ENCODE measurements at regions not wholly inside any gene's neighbourhood (a gene's known extent, or its start where the extent isn't known, plus 50 kb on each side); places are given as distances from the start of the nearest gene placed in this dataset.

GRCh38 chr3:164640591-164640990, 437.7 kb downstream of the SI start:
- peaks cover 9% of the 10 kb centered on the region for H3K9me3 Mint-ChIP-seq
- DNase-seq: no peak
- H3K4me1 Mint-ChIP-seq (ENCODE audit: low read depth): no peaks in the 10 kb centered on the region
- no peaks in the 10 kb centered on the region for H3K36me3 Mint-ChIP-seq (ENCODE audit: low read depth)
- no peaks in the 10 kb centered on the region for H3K27me3 Mint-ChIP-seq (ENCODE audit: low read depth)
- H3K27ac Mint-ChIP-seq: no peak overlapping the region
- no peak overlapping the region for H3K4me3 Mint-ChIP-seq
- CTCF ChIA-PET: no interaction called here
- intact Hi-C loops (cut with micrococcal nuclease): no loop called here

- Mint-ChIP-seq H3K36me3 (ENCODE audit: low read depth) (no peaks in the 10 kb centered on the region), H3K27me3 (ENCODE audit: low read depth) (no peaks in the 10 kb centered on the region), H3K4me1 (ENCODE audit: low read depth) (no peaks in the 10 kb centered on the region), H3K9me3 (peaks cover 4% of the 10 kb centered on the region), H3K27ac (no peak overlapping the region), H3K4me3 (no peak overlapping the region)
- no peak for DNase-seq
- intact Hi-C loops (cut with micrococcal nuclease): no loop called here
- CTCF ChIA-PET: no interaction called here
Observed at GRCh38 chr3:164620956-164621355, 457.3 kb downstream of the SI start.

GRCh38 chr3:164620423-164620822, 457.9 kb downstream of the SI start:
- H3K4me1 Mint-ChIP-seq (ENCODE audit: low read depth): no peaks in the 10 kb centered on the region
- DNase-seq: no peak
- CTCF ChIA-PET: no interaction called here
- H3K4me3 Mint-ChIP-seq: no peak overlapping the region
- H3K36me3 Mint-ChIP-seq (ENCODE audit: low read depth): no peaks in the 10 kb centered on the region
- H3K27ac Mint-ChIP-seq: no peak overlapping the region
- H3K9me3 Mint-ChIP-seq: peaks cover 4% of the 10 kb centered on the region
- no peaks in the 10 kb centered on the region for H3K27me3 Mint-ChIP-seq (ENCODE audit: low read depth)
- intact Hi-C loops (cut with micrococcal nuclease): no loop called here

GRCh38 chr3:164612751-164613150, 465.5 kb downstream of the SI start:
- intact Hi-C loops (cut with micrococcal nuclease): no loop called here
- no peak for DNase-seq
- CTCF ChIA-PET: no interaction called here
- H3K27me3 Mint-ChIP-seq (ENCODE audit: low read depth): no peaks in the 10 kb centered on the region
- H3K4me3 Mint-ChIP-seq: no peak overlapping the region
- no peaks in the 10 kb centered on the region for H3K4me1 Mint-ChIP-seq (ENCODE audit: low read depth)
- no peak overlapping the region for H3K27ac Mint-ChIP-seq
- no peaks in the 10 kb centered on the region for H3K36me3 Mint-ChIP-seq (ENCODE audit: low read depth)
- H3K9me3 Mint-ChIP-seq: no peaks in the 10 kb centered on the region

- CTCF ChIA-PET: no interaction called here
- Mint-ChIP-seq H3K27me3 (ENCODE audit: low read depth) (no peaks in the 10 kb centered on the region), H3K27ac (no peak overlapping the region), H3K4me1 (ENCODE audit: low read depth) (no peaks in the 10 kb centered on the region), H3K36me3 (ENCODE audit: low read depth) (no peaks in the 10 kb centered on the region), H3K4me3 (no peak overlapping the region), H3K9me3 (no peaks in the 10 kb centered on the region)
- DNase-seq: no peak
- intact Hi-C loops (cut with micrococcal nuclease): no loop called here
Observed at GRCh38 chr3:164608554-164609276, 469.6 kb downstream of the SI start.

- H3K27ac Mint-ChIP-seq: no peak overlapping the region
- H3K4me3 Mint-ChIP-seq: no peak overlapping the region
- H3K4me1 Mint-ChIP-seq (ENCODE audit: low read depth): no peaks in the 10 kb centered on the region
- no peaks in the 10 kb centered on the region for H3K36me3 Mint-ChIP-seq (ENCODE audit: low read depth)
- CTCF ChIA-PET: no interaction called here
- H3K9me3 Mint-ChIP-seq: no peaks in the 10 kb centered on the region
- no peak for DNase-seq
- intact Hi-C loops (cut with micrococcal nuclease): no loop called here
- H3K27me3 Mint-ChIP-seq (ENCODE audit: low read depth): no peaks in the 10 kb centered on the region
Observed at GRCh38 chr3:164604687-164605086, 473.6 kb downstream of the SI start.

GRCh38 chr3:164577667-164578210, 500.6 kb downstream of the SI start:
- no peak for DNase-seq
- Mint-ChIP-seq H3K27ac (no peak overlapping the region), H3K27me3 (ENCODE audit: low read depth) (no peaks in the 10 kb centered on the region), H3K9me3 (peaks cover 2% of the 10 kb centered on the region), H3K36me3 (ENCODE audit: low read depth) (no peaks in the 10 kb centered on the region), H3K4me3 (no peak overlapping the region), H3K4me1 (ENCODE audit: low read depth) (no peaks in the 10 kb centered on the region)
- intact Hi-C loops (cut with micrococcal nuclease): no loop called here
- CTCF ChIA-PET: no interaction called here

- DNase-seq: no peak
- Mint-ChIP-seq H3K27me3 (ENCODE audit: low read depth) (no peaks in the 10 kb centered on the region), H3K36me3 (ENCODE audit: low read depth) (no peaks in the 10 kb centered on the region), H3K9me3 (peaks cover 8% of the 10 kb centered on the region), H3K4me3 (no peak overlapping the region), H3K4me1 (ENCODE audit: low read depth) (no peaks in the 10 kb centered on the region), H3K27ac (no peak overlapping the region)
- intact Hi-C loops (cut with micrococcal nuclease): no loop called here
- CTCF ChIA-PET: no interaction called here
Observed at GRCh38 chr3:164572436-164572835, 505.9 kb downstream of the SI start.

GRCh38 chr3:164550857-164551256, 527.4 kb downstream of the SI start:
- CTCF ChIA-PET: no interaction called here
- intact Hi-C loops (cut with micrococcal nuclease): no loop called here

GRCh38 chr3:164539215-164539614, 539.1 kb downstream of the SI start:
- Mint-ChIP-seq H3K4me1 (ENCODE audit: low read depth) (no peaks in the 10 kb centered on the region), H3K4me3 (no peak overlapping the region), H3K27me3 (ENCODE audit: low read depth) (no peaks in the 10 kb centered on the region), H3K9me3 (no peaks in the 10 kb centered on the region), H3K27ac (no peak overlapping the region), H3K36me3 (ENCODE audit: low read depth) (no peaks in the 10 kb centered on the region)
- CTCF ChIA-PET: no interaction called here
- intact Hi-C loops (cut with micrococcal nuclease): no loop called here
- no peak for DNase-seq

More at GRCh38 chr3:164550857-164551256, 527.4 kb downstream of the SI start:
- Mint-ChIP-seq H3K4me3 (no peak overlapping the region), H3K27ac (no peak overlapping the region), H3K9me3 (peaks cover 12% of the 10 kb centered on the region), H3K4me1 (ENCODE audit: low read depth) (no peaks in the 10 kb centered on the region), H3K36me3 (ENCODE audit: low read depth) (no peaks in the 10 kb centered on the region), H3K27me3 (ENCODE audit: low read depth) (no peaks in the 10 kb centered on the region)
- no peak for DNase-seq

GRCh38 chr3:164537485-164537884, 540.8 kb downstream of the SI start:
- intact Hi-C loops (cut with micrococcal nuclease): no loop called here
- CTCF ChIA-PET: no interaction called here
- no peak overlapping the region for H3K27ac Mint-ChIP-seq
- no peak overlapping the region for H3K4me3 Mint-ChIP-seq
- H3K9me3 Mint-ChIP-seq: no peaks in the 10 kb centered on the region
- H3K36me3 Mint-ChIP-seq (ENCODE audit: low read depth): no peaks in the 10 kb centered on the region
- H3K27me3 Mint-ChIP-seq (ENCODE audit: low read depth): no peaks in the 10 kb centered on the region
- DNase-seq: no peak
- no peaks in the 10 kb centered on the region for H3K4me1 Mint-ChIP-seq (ENCODE audit: low read depth)

GRCh38 chr3:164533275-164533674, 545.0 kb downstream of the SI start:
- no peaks in the 10 kb centered on the region for H3K4me1 Mint-ChIP-seq (ENCODE audit: low read depth)
- CTCF ChIA-PET: no interaction called here
- intact Hi-C loops (cut with micrococcal nuclease): no loop called here
- H3K36me3 Mint-ChIP-seq (ENCODE audit: low read depth): no peaks in the 10 kb centered on the region
- peaks cover 9% of the 10 kb centered on the region for H3K9me3 Mint-ChIP-seq
- no peaks in the 10 kb centered on the region for H3K27me3 Mint-ChIP-seq (ENCODE audit: low read depth)
- no peak overlapping the region for H3K4me3 Mint-ChIP-seq
- DNase-seq: no peak
- H3K27ac Mint-ChIP-seq: no peak overlapping the region

GRCh38 chr3:164526250-164526649, 552.0 kb downstream of the SI start:
- peaks cover 12% of the 10 kb centered on the region for H3K9me3 Mint-ChIP-seq
- H3K27me3 Mint-ChIP-seq (ENCODE audit: low read depth): no peaks in the 10 kb centered on the region
- intact Hi-C loops (cut with micrococcal nuclease): no loop called here
- H3K4me3 Mint-ChIP-seq: no peak overlapping the region
- no peaks in the 10 kb centered on the region for H3K4me1 Mint-ChIP-seq (ENCODE audit: low read depth)
- H3K36me3 Mint-ChIP-seq (ENCODE audit: low read depth): no peaks in the 10 kb centered on the region
- CTCF ChIA-PET: no interaction called here
- no peak for DNase-seq
- no peak overlapping the region for H3K27ac Mint-ChIP-seq

Measured in activated naive CD4-positive, alpha-beta T cell treated with anti-CD3 and anti-CD28 coated beads for 36 hours (primary cell).